ENCODE measurements at regions not wholly inside any gene's neighbourhood (a gene's known extent, or its start where the extent isn't known, plus 50 kb on each side); places are given as distances from the start of the nearest gene placed in this dataset.

DNA sequence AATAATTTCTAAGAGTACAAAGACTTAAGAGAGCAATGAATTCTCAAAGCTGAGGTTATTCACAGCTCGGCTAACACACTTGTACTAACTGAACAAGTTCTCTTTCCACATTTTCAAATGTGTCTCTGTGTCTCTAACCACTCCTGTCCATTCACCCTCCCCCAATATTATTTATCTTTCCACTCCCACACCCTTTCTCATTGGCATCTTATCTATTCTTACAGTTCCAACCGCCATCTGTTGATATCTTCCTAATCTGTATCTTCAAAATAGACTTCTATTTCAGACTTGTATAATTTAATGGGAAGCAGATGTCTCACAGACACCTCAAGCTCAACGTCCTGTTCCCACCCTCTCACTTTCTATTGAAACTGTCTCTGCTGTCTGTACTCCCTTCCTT, 205.9 kb downstream of the ANXA1 start:
- TF ChIP-seq, protein P1, sequence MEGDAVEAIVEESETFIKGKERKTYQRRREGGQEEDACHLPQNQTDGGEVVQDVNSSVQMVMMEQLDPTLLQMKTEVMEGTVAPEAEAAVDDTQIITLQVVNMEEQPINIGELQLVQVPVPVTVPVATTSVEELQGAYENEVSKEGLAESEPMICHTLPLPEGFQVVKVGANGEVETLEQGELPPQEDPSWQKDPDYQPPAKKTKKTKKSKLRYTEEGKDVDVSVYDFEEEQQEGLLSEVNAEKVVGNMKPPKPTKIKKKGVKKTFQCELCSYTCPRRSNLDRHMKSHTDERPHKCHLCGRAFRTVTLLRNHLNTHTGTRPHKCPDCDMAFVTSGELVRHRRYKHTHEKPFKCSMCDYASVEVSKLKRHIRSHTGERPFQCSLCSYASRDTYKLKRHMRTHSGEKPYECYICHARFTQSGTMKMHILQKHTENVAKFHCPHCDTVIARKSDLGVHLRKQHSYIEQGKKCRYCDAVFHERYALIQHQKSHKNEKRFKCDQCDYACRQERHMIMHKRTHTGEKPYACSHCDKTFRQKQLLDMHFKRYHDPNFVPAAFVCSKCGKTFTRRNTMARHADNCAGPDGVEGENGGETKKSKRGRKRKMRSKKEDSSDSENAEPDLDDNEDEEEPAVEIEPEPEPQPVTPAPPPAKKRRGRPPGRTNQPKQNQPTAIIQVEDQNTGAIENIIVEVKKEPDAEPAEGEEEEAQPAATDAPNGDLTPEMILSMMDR (IDR thresholded peaks at IDR 0.05) = no peak
- TF ChIP-seq POLR2A (IDR thresholded peaks at IDR 0.05) = no peak
